HG03139 (cell line): ENCODE measurements at regions not wholly inside any gene's neighbourhood (a gene's known extent, or its start where the extent isn't known, plus 50 kb on each side); places are given as distances from the start of the nearest gene placed in this dataset.

Experiments
- ATAC-seq: cut with Tn5 transposase; IDR thresholded peaks from one replicate; pipeline ENCODE4 v1.9.1; 2021; ENCODE audit not compliant: unreplicated experiment

- no peak for ATAC-seq
These were observed 78.0 kb upstream of the POU1F1 start for GRCh38 chr3:87354398-87354797.

GRCh38 chr3:87351937-87352336, 75.6 kb upstream of the POU1F1 start:
- no peak for ATAC-seq

GRCh38 chr3:87350367-87351199, 74.2 kb upstream of the POU1F1 start:
- ATAC-seq: peak; percentile 97

GRCh38 chr3:87349833-87350232, 73.4 kb upstream of the POU1F1 start:
- no peak for ATAC-seq

- no peak for ATAC-seq
These were observed 60.4 kb upstream of the POU1F1 start for GRCh38 chr3:87336761-87337160.

GRCh38 chr3:87335931-87336330, 59.5 kb upstream of the POU1F1 start:
- ATAC-seq: no peak

GRCh38 chr3:87333393-87333892, 57.1 kb upstream of the POU1F1 start:
- no peak for ATAC-seq

- no peak for ATAC-seq
These were observed 56.4 kb upstream of the POU1F1 start for GRCh38 chr3:87332789-87333188.

- no peak for ATAC-seq
These were observed 52.7 kb upstream of the POU1F1 start for GRCh38 chr3:87329065-87329464.
